ENCODE measurements at regions not wholly inside any gene's neighbourhood (a gene's known extent, or its start where the extent isn't known, plus 50 kb on each side); places are given as distances from the start of the nearest gene placed in this dataset.

DNA sequence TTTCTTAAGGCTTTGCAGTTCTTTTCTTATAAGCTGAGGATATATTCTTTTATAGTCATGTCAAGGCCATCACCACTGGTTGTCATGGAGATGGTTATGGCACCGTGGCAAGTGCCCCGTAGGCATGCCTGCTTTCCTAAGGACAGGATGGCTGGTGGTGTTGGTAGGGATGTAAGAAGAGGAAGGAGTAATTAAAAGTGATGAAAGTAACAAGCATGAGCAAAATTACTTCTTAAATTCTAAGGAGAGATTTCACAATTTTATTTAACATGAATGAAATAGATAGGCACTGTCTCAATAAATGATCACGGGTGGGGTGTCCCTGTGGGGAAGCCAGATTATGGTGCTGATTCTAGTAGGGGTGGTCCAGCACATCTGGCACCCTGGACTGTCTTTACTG lies 290.2 kb upstream of the KLF4 start:
- TF ChIP-seq, protein P1, sequence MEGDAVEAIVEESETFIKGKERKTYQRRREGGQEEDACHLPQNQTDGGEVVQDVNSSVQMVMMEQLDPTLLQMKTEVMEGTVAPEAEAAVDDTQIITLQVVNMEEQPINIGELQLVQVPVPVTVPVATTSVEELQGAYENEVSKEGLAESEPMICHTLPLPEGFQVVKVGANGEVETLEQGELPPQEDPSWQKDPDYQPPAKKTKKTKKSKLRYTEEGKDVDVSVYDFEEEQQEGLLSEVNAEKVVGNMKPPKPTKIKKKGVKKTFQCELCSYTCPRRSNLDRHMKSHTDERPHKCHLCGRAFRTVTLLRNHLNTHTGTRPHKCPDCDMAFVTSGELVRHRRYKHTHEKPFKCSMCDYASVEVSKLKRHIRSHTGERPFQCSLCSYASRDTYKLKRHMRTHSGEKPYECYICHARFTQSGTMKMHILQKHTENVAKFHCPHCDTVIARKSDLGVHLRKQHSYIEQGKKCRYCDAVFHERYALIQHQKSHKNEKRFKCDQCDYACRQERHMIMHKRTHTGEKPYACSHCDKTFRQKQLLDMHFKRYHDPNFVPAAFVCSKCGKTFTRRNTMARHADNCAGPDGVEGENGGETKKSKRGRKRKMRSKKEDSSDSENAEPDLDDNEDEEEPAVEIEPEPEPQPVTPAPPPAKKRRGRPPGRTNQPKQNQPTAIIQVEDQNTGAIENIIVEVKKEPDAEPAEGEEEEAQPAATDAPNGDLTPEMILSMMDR (IDR thresholded peaks at IDR 0.05; ENCODE audit: low read depth, low read length), result no peak
- no peak for TF ChIP-seq EZH2phosphoT487 (IDR thresholded peaks at IDR 0.05; ENCODE audit: low read depth)
